Heart left ventricle (tissue), 16 donors: ENCODE measurements at regions not wholly inside any gene's neighbourhood (a gene's known extent, or its start where the extent isn't known, plus 50 kb on each side); places are given as distances from the start of the nearest gene placed in this dataset.

ENCODE experiments used
- ATAC-seq, 4 donors: fragments of 200-7000 bp; cut with Tn5 transposase; one replicate each; pipeline ENCODE4 v1.9.1; 2020 to 2022; ENCODE audit warnings: moderate library complexity in 4 of 4, mild to moderate bottlenecking in 3 of 4, moderate number of reproducible peaks in 1 of 4
- DNase-seq, 5 donors: peaks; one replicate each; pipeline ENCODE4 v3.0.0-alpha.2; 2020
- H3K27ac ChIP-seq, 12 donors: fragments of 200-600 bp; sonication (generic) in 4 of 12; one replicate each; pipeline versions ENCODE4 v1.5.0 to v1.8.0; 2016 to 2022; ENCODE audit warnings: mild to moderate bottlenecking in 2 of 12
- H3K27me3 ChIP-seq, 9 donors: fragments of 200-600 bp; sonication (generic) in 2 of 9; one replicate each; pipeline versions ENCODE4 v1.5.1 to v1.8.0; 2016 to 2022; ENCODE audit warnings: mild to moderate bottlenecking in 3 of 9
- H3K36me3 ChIP-seq, 9 donors: fragments of 200-600 bp; sonication (generic) in 2 of 9; one replicate each; pipeline versions ENCODE4 v1.5.0 to v1.8.0; 2018 to 2022; ENCODE audit warnings: mild to moderate bottlenecking in 2 of 9
- H3K4me1 ChIP-seq, 12 donors: fragments of 200-600 bp; sonication (generic) in 4 of 12; one replicate each; pipeline versions ENCODE4 v1.5.0 to v1.8.0; 2016 to 2022; ENCODE audit warnings: mild to moderate bottlenecking in 3 of 12
- H3K4me3 ChIP-seq, 12 donors: fragments of 200-600 bp; sonication (generic) in 4 of 12; one replicate each; pipeline versions ENCODE4 v1.5.0 to v1.8.0; 2017 to 2022; ENCODE audit warnings: mild to moderate bottlenecking in 9 of 12, moderate library complexity in 4 of 12
- H3K9me3 ChIP-seq, 12 donors: fragments of 200-600 bp; sonication (generic) in 4 of 12; one replicate each; pipeline versions ENCODE4 v1.5.0 to v1.8.0; 2016 to 2022; ENCODE audit warnings: mild to moderate bottlenecking in 1 of 12
- POLR2A ChIP-seq, 2 donors: fragments of 450-650 bp; IDR thresholded peaks; one replicate each; pipeline ENCODE4 v1.6.1; 2017; ENCODE audit warnings: antibody characterized with exemption in 2 of 2, mild to moderate bottlenecking in 2 of 2, moderate library complexity in 2 of 2
- WGBS, 4 donors: extraction: QIAGEN DNeasy Blood & Tissue Kit in 2 of 4; methylation state at CpG; one replicate each; pipeline versions ENCODE4 v1.1.5 to v1.1.7; 2013 to 2018; 5-methylcytosine and 5-hydroxymethylcytosine counted together
- intact Hi-C, 10 donors: fragments of 100-400 bp; cut with DNase I; formaldehyde crosslinking; loops; one replicate each; pipeline versions ENCODE4 v1.11.1 to v1.14.2; 2022
- TF ChIP-seq, protein P1 (sequence below), 12 donors: fragments of 200-600 bp; sonication (generic) in 4 of 12; IDR thresholded peaks; one replicate each; pipeline versions ENCODE4 v1.5.0 to v1.8.0; 2018 to 2022; ENCODE audit warnings: antibody characterized with exemption in 12 of 12, mild to moderate bottlenecking in 5 of 12
- donor health status: ischemic (EF 13 %, LVEDD 7.1; RV severe dilation, severe dysfunction).
- donor health status: healthy with polysubstance abuse.
- donor health status: DM: no; HTN: yes; CAD: no.
- donor health status: DM: no; HTN: no; CAD: no.
- donor health status: ischemic (EF 25% LVEDD 6.9; RV normal size, moderate dysfunction).
- donor health status: ischemic (EF 25% LVEDD 5.7; RV mildly dilated, moderate dysfunction).
- donor health status: healthy.
- donor health status: DM: yes; HTN: yes; CAD: no.
- donor health status: ischemic (EF 35%, LVEDD 5.7; RV mildly dilated, moderate dysfunction).
- donor health status: nonischemic (EF 11% LVEDD 7.7; RV severe dilation, severe dysfunction).
- donor health status: DM: yes; HTN: yes; CAD: no.
- donor health status: PGD.
- donor health status: ischemic (EF 29% LVEDD 5.4; RV normal size, mild dysfunction).
- donor health status: nonischemic (EF 23%, LVEDD 6.1; RV moderate dilation, normal function).

GRCh38 chr3:72490688-72491435, 357.4 kb downstream of the SHQ1 start:
- H3K36me3 ChIP-seq = no peaks in the 10 kb centered on the region
- intact Hi-C loops = loop anchor here in 1 of 10 donors (5.0 kb wide), 1 partner anchor 171 kb away; no protein-coding TSS in a partner anchor
- peaks cover 0 to 9% (median 0%) of the 10 kb centered on the region in 12 donors for H3K9me3 ChIP-seq
- no peak for DNase-seq
- no peak overlapping the region for H3K27ac ChIP-seq
- no peak for ATAC-seq
- no peak overlapping the region for H3K4me3 ChIP-seq
- peaks cover 0 to 36% (median 13%) of the 10 kb centered on the region in 12 donors for H3K4me1 ChIP-seq
- no peak for TF ChIP-seq POLR2A (IDR thresholded peaks at IDR 0.05)
- TF ChIP-seq, protein P1, sequence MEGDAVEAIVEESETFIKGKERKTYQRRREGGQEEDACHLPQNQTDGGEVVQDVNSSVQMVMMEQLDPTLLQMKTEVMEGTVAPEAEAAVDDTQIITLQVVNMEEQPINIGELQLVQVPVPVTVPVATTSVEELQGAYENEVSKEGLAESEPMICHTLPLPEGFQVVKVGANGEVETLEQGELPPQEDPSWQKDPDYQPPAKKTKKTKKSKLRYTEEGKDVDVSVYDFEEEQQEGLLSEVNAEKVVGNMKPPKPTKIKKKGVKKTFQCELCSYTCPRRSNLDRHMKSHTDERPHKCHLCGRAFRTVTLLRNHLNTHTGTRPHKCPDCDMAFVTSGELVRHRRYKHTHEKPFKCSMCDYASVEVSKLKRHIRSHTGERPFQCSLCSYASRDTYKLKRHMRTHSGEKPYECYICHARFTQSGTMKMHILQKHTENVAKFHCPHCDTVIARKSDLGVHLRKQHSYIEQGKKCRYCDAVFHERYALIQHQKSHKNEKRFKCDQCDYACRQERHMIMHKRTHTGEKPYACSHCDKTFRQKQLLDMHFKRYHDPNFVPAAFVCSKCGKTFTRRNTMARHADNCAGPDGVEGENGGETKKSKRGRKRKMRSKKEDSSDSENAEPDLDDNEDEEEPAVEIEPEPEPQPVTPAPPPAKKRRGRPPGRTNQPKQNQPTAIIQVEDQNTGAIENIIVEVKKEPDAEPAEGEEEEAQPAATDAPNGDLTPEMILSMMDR (IDR thresholded peaks at IDR 0.05) = no peak
- H3K27me3 ChIP-seq = no peaks in the 10 kb centered on the region
- WGBS, 4 donors = 75 to 85% (median 79%) methylated on average over 6 of the region's 6 CpGs

- ATAC-seq = no peak
- WGBS, 4 donors = 87 to 95% (median 93%) methylated on average over 7 of the region's 7 CpGs
Measured at GRCh38 chr3:72489901-72490300, 358.3 kb downstream of the SHQ1 start.

DNA sequence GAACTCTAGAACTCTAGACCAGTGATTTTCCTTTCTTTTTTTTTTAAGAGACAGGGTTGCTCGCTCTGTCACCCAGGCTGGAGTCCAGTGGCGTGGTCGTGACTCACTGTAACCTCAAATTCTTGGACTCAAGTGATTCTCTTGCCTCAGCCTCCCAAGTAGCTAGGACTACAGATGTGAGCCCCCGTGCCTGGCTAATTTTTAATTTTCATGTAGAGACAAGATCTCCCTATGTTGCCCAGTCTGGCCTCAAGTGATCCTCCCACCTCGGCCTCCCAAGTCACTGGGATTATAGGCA, 359.6 kb downstream of the SHQ1 start:
- peaks cover 0 to under 1% (median 0%) of the 10 kb centered on the region in 12 donors for H3K9me3 ChIP-seq
- H3K4me3 ChIP-seq = no peak overlapping the region
- TF ChIP-seq, protein P1 (IDR thresholded peaks at IDR 0.05) = no peak
- no peaks in the 10 kb centered on the region for H3K36me3 ChIP-seq
- ATAC-seq (no peak), DNase-seq (no peak)
- intact Hi-C loops = no loop called here
- peaks cover 0 to 36% (median 14%) of the 10 kb centered on the region in 12 donors for H3K4me1 ChIP-seq
- 97 to 100% (median 97%) methylated on average over 5 of the region's 5 CpGs for WGBS, 4 donors
- H3K27me3 ChIP-seq = no peaks in the 10 kb centered on the region
- no peak overlapping the region for H3K27ac ChIP-seq

More at GRCh38 chr3:72489901-72490300, 358.3 kb downstream of the SHQ1 start:
- H3K36me3 ChIP-seq = no peaks in the 10 kb centered on the region
- H3K27me3 ChIP-seq = no peaks in the 10 kb centered on the region
- TF ChIP-seq, protein P1 (IDR thresholded peaks at IDR 0.05) = no peak
- TF ChIP-seq POLR2A (IDR thresholded peaks at IDR 0.05) = no peak
- no peak overlapping the region for H3K4me3 ChIP-seq
- intact Hi-C loops = loop anchor here in 1 of 10 donors (5.0 kb wide), 1 partner anchor 172 kb away; no protein-coding TSS in a partner anchor
- peaks cover 0 to 31% (median 14%) of the 10 kb centered on the region in 12 donors for H3K4me1 ChIP-seq
- no peak overlapping the region for H3K27ac ChIP-seq
- H3K9me3 ChIP-seq = peaks cover 0 to 9% (median 0%) of the 10 kb centered on the region in 12 donors
- no peak for DNase-seq

DNA sequence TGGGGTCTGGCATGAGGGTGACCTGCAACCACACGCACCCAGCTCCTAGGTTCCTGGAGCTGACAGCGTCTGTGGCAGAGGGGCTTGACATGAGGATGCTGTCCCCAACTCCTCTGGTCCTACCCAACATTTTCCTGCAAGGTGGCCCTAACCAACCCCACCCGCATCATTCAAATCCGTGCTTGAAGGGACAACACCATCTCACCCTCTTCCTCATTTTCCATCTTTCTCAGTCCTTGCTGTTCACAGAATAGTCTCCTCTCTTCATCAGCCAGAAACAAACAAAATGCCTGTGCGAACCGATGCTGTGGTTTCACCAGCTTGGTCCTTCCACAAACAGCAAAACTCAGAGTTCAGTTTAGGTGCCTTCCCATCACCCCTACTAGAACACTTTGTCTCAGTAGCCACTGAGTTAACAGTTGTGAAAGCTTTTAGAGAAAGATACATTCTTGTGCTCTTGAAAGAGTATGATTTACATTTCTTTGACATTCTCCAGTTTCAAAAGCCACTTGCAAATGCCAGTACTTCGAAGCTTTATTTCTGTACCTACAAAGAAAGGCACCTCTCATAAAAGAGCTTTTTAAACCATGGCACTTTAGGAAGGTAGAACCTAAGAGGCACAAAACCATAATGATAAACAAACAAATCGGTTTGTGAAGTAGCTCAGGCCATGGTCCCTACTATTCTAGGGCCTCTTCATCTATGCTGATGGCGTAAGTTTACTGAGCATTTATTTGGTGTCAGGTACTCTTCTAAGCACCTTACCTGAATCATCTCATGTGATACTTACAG, 360.1 kb downstream of the SHQ1 start:
- H3K27ac ChIP-seq = no peak overlapping the region
- TF ChIP-seq, protein P1 (IDR thresholded peaks at IDR 0.05) = no peak
- TF ChIP-seq POLR2A (IDR thresholded peaks at IDR 0.05) = no peak
- no peak for ATAC-seq
- 88 to 93% (median 93%) methylated on average over 9 of the region's 9 CpGs for WGBS, 4 donors
- H3K27me3 ChIP-seq = no peaks in the 10 kb centered on the region
- no peak overlapping the region for H3K4me3 ChIP-seq
- H3K36me3 ChIP-seq = no peaks in the 10 kb centered on the region
- no peak for DNase-seq
- no peaks in the 10 kb centered on the region for H3K9me3 ChIP-seq
- intact Hi-C loops = no loop called here
- H3K4me1 ChIP-seq = peaks cover 0 to 40% (median 19%) of the 10 kb centered on the region in 12 donors
